Immature natural killer cell (primary cell): ENCODE measurements at regions not wholly inside any gene's neighbourhood (a gene's known extent, or its start where the extent isn't known, plus 50 kb on each side); places are given as distances from the start of the nearest gene placed in this dataset.
"Not testable (repeated sequence)": the region's sequence is repeated elsewhere in the genome, so short reads cannot be mapped to it uniquely, and the experiment has no call there.

Experiments used
- DNase-seq, 3 donors: peaks; one replicate each; pipeline ENCODE4 v3.0.0; 2022; ENCODE audit warnings: mixed read lengths in 1 of 3
- H3K27ac Mint-ChIP-seq, 6 donors: one replicate each; pipeline ENCODE4 v1.8.0; 2020; ENCODE audit warnings: mixed read lengths in 6 of 6, mild to moderate bottlenecking in 5 of 6, inconsistent platforms in 4 of 6, moderate library complexity in 3 of 6
- H3K27me3 Mint-ChIP-seq, 3 donors: one replicate each; pipeline ENCODE4 v1.8.0; 2020 to 2021; ENCODE audit warnings: low read depth in 3 of 3, mild to moderate bottlenecking in 3 of 3, mixed read lengths in 3 of 3, moderate library complexity in 3 of 3, inconsistent platforms in 1 of 3
- H3K36me3 Mint-ChIP-seq, 3 donors: one replicate each; pipeline ENCODE4 v1.8.0; 2020; ENCODE audit warnings: mixed read lengths in 3 of 3, inconsistent platforms in 2 of 3, mild to moderate bottlenecking in 2 of 3
- H3K4me1 Mint-ChIP-seq, 2 donors: one replicate each; pipeline ENCODE4 v1.8.0; 2020; ENCODE audit warnings: inconsistent platforms in 2 of 2, mild to moderate bottlenecking in 2 of 2, mixed read lengths in 2 of 2, moderate library complexity in 1 of 2
- H3K4me3 Mint-ChIP-seq, 5 donors: one replicate each; pipeline ENCODE4 v1.8.0; 2020; ENCODE audit warnings: mild to moderate bottlenecking in 5 of 5, mixed read lengths in 5 of 5, inconsistent platforms in 3 of 5, moderate library complexity in 3 of 5
- H3K9me3 Mint-ChIP-seq, 6 donors: one replicate each; pipeline ENCODE4 v1.8.0; 2020; ENCODE audit warnings: mild to moderate bottlenecking in 6 of 6, mixed read lengths in 6 of 6, inconsistent platforms in 4 of 6, moderate library complexity in 3 of 6

GRCh38 chr4:104272966-104273365, 221.7 kb downstream of the CXXC4 start:
- Mint-ChIP-seq H3K36me3 (no peaks in the 10 kb centered on the region), H3K27me3 (no peaks in the 10 kb centered on the region), H3K4me1 (no peaks in the 10 kb centered on the region), H3K9me3 (peaks cover 0 to 11% (median 4%) of the 10 kb centered on the region in 6 donors), H3K4me3 (no peak overlapping the region), H3K27ac (no peak overlapping the region)
- DNase-seq = no peak

- H3K9me3 Mint-ChIP-seq = peaks cover 0 to 11% (median 4%) of the 10 kb centered on the region in 6 donors
- H3K27me3 Mint-ChIP-seq, H3K4me1 Mint-ChIP-seq, H3K4me3 Mint-ChIP-seq, H3K27ac Mint-ChIP-seq, H3K36me3 Mint-ChIP-seq, DNase-seq: not testable (repeated sequence)
Observed at GRCh38 chr4:104269603-104270002, 225.1 kb downstream of the CXXC4 start.

GRCh38 chr4:104263100-104263499, 231.6 kb downstream of the CXXC4 start:
- Mint-ChIP-seq H3K4me1 (no peaks in the 10 kb centered on the region), H3K4me3 (no peak overlapping the region), H3K9me3 (peaks cover 0 to 8% (median under 1%) of the 10 kb centered on the region in 6 donors), H3K36me3 (no peaks in the 10 kb centered on the region), H3K27ac (no peak overlapping the region), H3K27me3 (no peaks in the 10 kb centered on the region)
- DNase-seq = no peak

GRCh38 chr4:104262678-104263077, 232.0 kb downstream of the CXXC4 start:
- Mint-ChIP-seq H3K27me3 (no peaks in the 10 kb centered on the region), H3K36me3 (no peaks in the 10 kb centered on the region), H3K4me1 (no peaks in the 10 kb centered on the region), H3K27ac (no peak overlapping the region), H3K9me3 (peaks cover 0 to 7% (median 4%) of the 10 kb centered on the region in 6 donors), H3K4me3 (no peak overlapping the region)
- DNase-seq = no peak

GRCh38 chr4:104248726-104249125, 246.0 kb downstream of the CXXC4 start:
- Mint-ChIP-seq H3K27me3 (peaks cover 0 to 2% (median 1%) of the 10 kb centered on the region in 3 donors), H3K9me3 (peaks cover 15 to 34% (median 20%) of the 10 kb centered on the region in 6 donors), H3K36me3 (no peaks in the 10 kb centered on the region), H3K4me1 (no peaks in the 10 kb centered on the region), H3K27ac (no peak overlapping the region), H3K4me3 (no peak overlapping the region)
- no peak for DNase-seq

GRCh38 chr4:104235967-104236366, 258.7 kb downstream of the CXXC4 start:
- H3K36me3 Mint-ChIP-seq = peaks cover 0 to 3% (median 0%) of the 10 kb centered on the region in 3 donors
- H3K27ac Mint-ChIP-seq = no peak overlapping the region
- H3K4me1 Mint-ChIP-seq = no peaks in the 10 kb centered on the region
- no peak overlapping the region for H3K4me3 Mint-ChIP-seq
- no peak for DNase-seq
- peaks cover 0 to 2% (median 0%) of the 10 kb centered on the region in 3 donors for H3K27me3 Mint-ChIP-seq
- peaks cover 3 to 20% (median 6%) of the 10 kb centered on the region in 6 donors for H3K9me3 Mint-ChIP-seq

- H3K4me3 Mint-ChIP-seq = no peak overlapping the region
- no peak overlapping the region for H3K27ac Mint-ChIP-seq
- no peaks in the 10 kb centered on the region for H3K4me1 Mint-ChIP-seq
- H3K9me3 Mint-ChIP-seq = peaks cover 0 to 31% (median 8%) of the 10 kb centered on the region in 6 donors
- no peaks in the 10 kb centered on the region for H3K27me3 Mint-ChIP-seq
- no peaks in the 10 kb centered on the region for H3K36me3 Mint-ChIP-seq
- no peak for DNase-seq
Observed at GRCh38 chr4:104217526-104217925, 277.2 kb downstream of the CXXC4 start.

- Mint-ChIP-seq H3K9me3 (peaks cover 0 to 23% (median 8%) of the 10 kb centered on the region in 6 donors), H3K4me3 (no peak overlapping the region)
Observed at GRCh38 chr4:104211657-104212056, 283.0 kb downstream of the CXXC4 start.

GRCh38 chr4:104210420-104210819, 284.3 kb downstream of the CXXC4 start:
- no peak overlapping the region for H3K4me3 Mint-ChIP-seq
- H3K9me3 Mint-ChIP-seq = peaks cover 0 to 16% (median 5%) of the 10 kb centered on the region in 6 donors
- H3K36me3 Mint-ChIP-seq = no peaks in the 10 kb centered on the region
- no peak for DNase-seq
- no peaks in the 10 kb centered on the region for H3K4me1 Mint-ChIP-seq
- no peak overlapping the region for H3K27ac Mint-ChIP-seq
- peaks cover 0 to 2% (median 0%) of the 10 kb centered on the region in 3 donors for H3K27me3 Mint-ChIP-seq

More at GRCh38 chr4:104211657-104212056, 283.0 kb downstream of the CXXC4 start:
- no peaks in the 10 kb centered on the region for H3K4me1 Mint-ChIP-seq
- no peaks in the 10 kb centered on the region for H3K36me3 Mint-ChIP-seq
- H3K27ac Mint-ChIP-seq = no peak overlapping the region
- DNase-seq = no peak
- H3K27me3 Mint-ChIP-seq = peaks cover 0 to 2% (median 0%) of the 10 kb centered on the region in 3 donors

GRCh38 chr4:104206784-104207183, 287.9 kb downstream of the CXXC4 start:
- no peaks in the 10 kb centered on the region for H3K4me1 Mint-ChIP-seq
- H3K27ac Mint-ChIP-seq = no peak overlapping the region
- no peak for DNase-seq
- peaks cover 0 to 3% (median 0%) of the 10 kb centered on the region in 3 donors for H3K36me3 Mint-ChIP-seq
- H3K4me3 Mint-ChIP-seq = no peak overlapping the region
- H3K9me3 Mint-ChIP-seq = peaks cover 6 to 17% (median 12%) of the 10 kb centered on the region in 6 donors
- peaks cover 0 to 4% (median 0%) of the 10 kb centered on the region in 3 donors for H3K27me3 Mint-ChIP-seq

GRCh38 chr4:104205116-104205515, 289.6 kb downstream of the CXXC4 start:
- H3K36me3 Mint-ChIP-seq = peaks cover 0 to 3% (median 0%) of the 10 kb centered on the region in 3 donors

GRCh38 chr4:104188301-104188700, 306.4 kb downstream of the CXXC4 start:
- Mint-ChIP-seq H3K9me3 (peaks cover 0 to 7% (median 2%) of the 10 kb centered on the region in 6 donors), H3K4me1 (no peaks in the 10 kb centered on the region), H3K27ac (no peak overlapping the region), H3K4me3 (no peak overlapping the region), H3K27me3 (no peaks in the 10 kb centered on the region), H3K36me3 (no peaks in the 10 kb centered on the region)
- DNase-seq = no peak

More at GRCh38 chr4:104205116-104205515, 289.6 kb downstream of the CXXC4 start:
- peaks cover 6 to 24% (median 11%) of the 10 kb centered on the region in 6 donors for H3K9me3 Mint-ChIP-seq
- H3K4me1 Mint-ChIP-seq = no peaks in the 10 kb centered on the region
- no peak overlapping the region for H3K27ac Mint-ChIP-seq
- no peak for DNase-seq
- H3K27me3 Mint-ChIP-seq = peaks cover 0 to 4% (median 2%) of the 10 kb centered on the region in 3 donors
- no peak overlapping the region for H3K4me3 Mint-ChIP-seq

GRCh38 chr4:104169437-104169836, 325.3 kb downstream of the CXXC4 start:
- H3K4me1 Mint-ChIP-seq = no peaks in the 10 kb centered on the region
- no peak overlapping the region for H3K27ac Mint-ChIP-seq
- H3K9me3 Mint-ChIP-seq = peaks cover 0 to 30% (median 6%) of the 10 kb centered on the region in 6 donors
- no peaks in the 10 kb centered on the region for H3K27me3 Mint-ChIP-seq
- DNase-seq = no peak
- no peak overlapping the region for H3K4me3 Mint-ChIP-seq
- no peaks in the 10 kb centered on the region for H3K36me3 Mint-ChIP-seq

- Mint-ChIP-seq H3K27me3 (no peaks in the 10 kb centered on the region), H3K36me3 (no peaks in the 10 kb centered on the region), H3K9me3 (peaks cover 0 to 20% (median 3%) of the 10 kb centered on the region in 6 donors), H3K27ac (no peak overlapping the region), H3K4me1 (no peaks in the 10 kb centered on the region), H3K4me3 (no peak overlapping the region)
- DNase-seq = no peak
Observed at GRCh38 chr4:104166749-104167148, 327.9 kb downstream of the CXXC4 start.

GRCh38 chr4:104163820-104164219, 330.9 kb downstream of the CXXC4 start:
- no peak for DNase-seq
- Mint-ChIP-seq H3K9me3 (peaks cover 0 to 14% (median 2%) of the 10 kb centered on the region in 6 donors), H3K27ac (no peak overlapping the region), H3K4me3 (no peak overlapping the region), H3K4me1 (no peaks in the 10 kb centered on the region), H3K36me3 (no peaks in the 10 kb centered on the region), H3K27me3 (peaks cover 0 to 2% (median 0%) of the 10 kb centered on the region in 3 donors)
